ENCODE measurements at regions not wholly inside any gene's neighbourhood (a gene's known extent, or its start where the extent isn't known, plus 50 kb on each side); places are given as distances from the start of the nearest gene placed in this dataset.

GRCh38 chr20:22070610-22071058, 365.2 kb downstream of the PAX1 start:
- Histone ChIP-seq H3K9ac (ENCODE audit: low read depth in 1 of 2, low read length in 2 of 2) (no peak overlapping the region), H3K4me1 (ENCODE audit: control insufficient read depth in 4 of 4, insufficient read depth in 4 of 4, low read length in 3 of 4) (no peaks in the 10 kb centered on the region), H3K27me3 (ENCODE audit: control insufficient read depth in 4 of 4, insufficient read depth in 4 of 4, low read length in 3 of 4) (no peaks in the 10 kb centered on the region), H3K27ac (ENCODE audit: low read depth in 1 of 2, low read length in 2 of 2) (no peak overlapping the region), H3K4me3 (ENCODE audit: low read depth in 1 of 3, low read length in 3 of 3) (no peak overlapping the region), H3K36me3 (ENCODE audit: control insufficient read depth in 4 of 4, insufficient read depth in 3 of 4, low read depth in 1 of 4, low read length in 3 of 4) (no peaks in the 10 kb centered on the region), H3K9me3 (ENCODE audit: control insufficient read depth in 4 of 4, low read length in 3 of 4) (no peaks in the 10 kb centered on the region)
- TF ChIP-seq ZBTB33 (IDR thresholded peaks at IDR 0.05): no peak
- TF ChIP-seq MAX (IDR thresholded peaks at IDR 0.05): no peak
- no peak for TF ChIP-seq JUND (IDR thresholded peaks at IDR 0.05)
- no peak for TF ChIP-seq FOXA1 (IDR thresholded peaks at IDR 0.05)
- TF ChIP-seq FOXA2 (IDR thresholded peaks at IDR 0.05): no peak
- TF ChIP-seq EGR1 (IDR thresholded peaks at IDR 0.05; ENCODE audit: low read depth in 2 of 2): no peak
- TF ChIP-seq RXRA (IDR thresholded peaks at IDR 0.05): no peak
- WGBS: 80% methylated on average over 4 of the region's 4 CpGs
- DNase-seq (ENCODE audit: low spot score): no peak

- no peaks in the 10 kb centered on the region for H3K4me1 ChIP-seq (ENCODE audit: control insufficient read depth in 4 of 4, insufficient read depth in 4 of 4, low read length in 3 of 4)
- no peaks in the 10 kb centered on the region for H3K36me3 ChIP-seq (ENCODE audit: control insufficient read depth in 4 of 4, insufficient read depth in 3 of 4, low read depth in 1 of 4, low read length in 3 of 4)
- H3K9ac ChIP-seq (ENCODE audit: low read depth in 1 of 2, low read length in 2 of 2): no peak overlapping the region
- H3K27ac ChIP-seq (ENCODE audit: low read depth in 1 of 2, low read length in 2 of 2): no peak overlapping the region
- H3K4me3 ChIP-seq (ENCODE audit: low read depth in 1 of 3, low read length in 3 of 3): no peak overlapping the region
- TF ChIP-seq REST (IDR thresholded peaks at IDR 0.05): no peak
- no peak for DNase-seq (ENCODE audit: low spot score)
- H3K27me3 ChIP-seq (ENCODE audit: control insufficient read depth in 4 of 4, insufficient read depth in 4 of 4, low read length in 3 of 4): no peaks in the 10 kb centered on the region
- WGBS: 93% methylated on average over 1 of the region's 1 CpG
- H3K9me3 ChIP-seq (ENCODE audit: control insufficient read depth in 4 of 4, low read length in 3 of 4): no peaks in the 10 kb centered on the region
Measured at GRCh38 chr20:22063753-22064152, 358.3 kb downstream of the PAX1 start.

- Histone ChIP-seq H3K9ac (ENCODE audit: low read depth in 1 of 2, low read length in 2 of 2) (no peak overlapping the region), H3K4me1 (ENCODE audit: control insufficient read depth in 4 of 4, insufficient read depth in 4 of 4, low read length in 3 of 4) (no peaks in the 10 kb centered on the region), H3K27me3 (ENCODE audit: control insufficient read depth in 4 of 4, insufficient read depth in 4 of 4, low read length in 3 of 4) (no peaks in the 10 kb centered on the region), H3K36me3 (ENCODE audit: control insufficient read depth in 4 of 4, insufficient read depth in 3 of 4, low read depth in 1 of 4, low read length in 3 of 4) (no peaks in the 10 kb centered on the region), H3K4me3 (ENCODE audit: low read depth in 1 of 3, low read length in 3 of 3) (no peak overlapping the region), H3K27ac (ENCODE audit: low read depth in 1 of 2, low read length in 2 of 2) (no peak overlapping the region), H3K9me3 (ENCODE audit: control insufficient read depth in 4 of 4, low read length in 3 of 4) (no peaks in the 10 kb centered on the region)
- no peak for DNase-seq (ENCODE audit: low spot score)
- WGBS: 74% methylated on average over 5 of the region's 5 CpGs
- TF ChIP-seq FOXA1 (IDR thresholded peaks at IDR 0.05) (no peak), EGR1 (IDR thresholded peaks at IDR 0.05; ENCODE audit: low read depth in 2 of 2) (no peak), HNF4G (IDR thresholded peaks at IDR 0.05) (no peak), YY1 (IDR thresholded peaks at IDR 0.05) (no peak), JUND (IDR thresholded peaks at IDR 0.05) (no peak), TAF1 (conservative IDR thresholded peaks at IDR 0.05) (no peak), RXRA (IDR thresholded peaks at IDR 0.05) (no peak)
Measured at GRCh38 chr20:22062874-22063273, 357.4 kb downstream of the PAX1 start.

Data from liver (tissue), 7 donors.